Loucy (cell line): ENCODE measurements at regions not wholly inside any gene's neighbourhood (a gene's known extent, or its start where the extent isn't known, plus 50 kb on each side); places are given as distances from the start of the nearest gene placed in this dataset.

Experiments
- H2AFZ ChIP-seq: fragments of 200-600 bp; sonication (generic); 2 replicates; pipeline ENCODE4 v1.6.0; 2016; ENCODE audit warnings: antibody characterized with exemption, mild to moderate bottlenecking, low read length, moderate library complexity
- H3F3A ChIP-seq: fragments of 200-600 bp; 2 replicates; pipeline ENCODE4 v1.6.0; 2016; ENCODE audit warnings: antibody characterized with exemption, low read depth, mild to moderate bottlenecking
- H3K27me3 ChIP-seq: fragments of 200-600 bp; sonication (generic); 2 replicates; pipeline ENCODE4 v1.6.1; 2014; ENCODE audit warnings: low read length, mild to moderate bottlenecking; ENCODE audit not compliant: insufficient read depth, poor library complexity, severe bottlenecking
- H3K36me3 ChIP-seq: fragments of 200-600 bp; sonication (generic); 2 replicates; pipeline ENCODE4 v1.6.1; 2016; ENCODE audit warnings: low read length; ENCODE audit not compliant: insufficient read depth
- H3K4me1 ChIP-seq: fragments of 200-600 bp; sonication (generic); 2 replicates; pipeline ENCODE4 v1.5.1; 2014; ENCODE audit warnings: low read length, mild to moderate bottlenecking; ENCODE audit not compliant: insufficient read depth, poor library complexity, severe bottlenecking
- H3K4me2 ChIP-seq: fragments of 200-600 bp; sonication (generic); 2 replicates; pipeline ENCODE4 v1.6.0; 2014; ENCODE audit warnings: antibody characterized with exemption, low read length, low read depth, mild to moderate bottlenecking; ENCODE audit not compliant: poor library complexity, severe bottlenecking
- H3K4me3 ChIP-seq: fragments of 200-600 bp; sonication (generic); 2 replicates; pipeline ENCODE4 v1.5.1; 2014; ENCODE audit warnings: low read length, mild to moderate bottlenecking, mixed read lengths; ENCODE audit not compliant: poor library complexity, severe bottlenecking
- H3K79me2 ChIP-seq: fragments of 200-600 bp; sonication (generic); 2 replicates; pipeline ENCODE4 v1.6.1; 2014; ENCODE audit warnings: low read length; ENCODE audit not compliant: insufficient read depth
- H3K9ac ChIP-seq: fragments of 200-600 bp; sonication (generic); 2 replicates; pipeline ENCODE4 v1.6.0; 2014; ENCODE audit warnings: mild to moderate bottlenecking, low read depth, low read length, moderate library complexity; ENCODE audit not compliant: poor library complexity, severe bottlenecking
- H3K9me2 ChIP-seq: fragments of 200-600 bp; sonication (generic); replicated peaks from 2 replicates; pipeline ENCODE4 v1.6.1; 2016; ENCODE audit warnings: low read depth, low read length, mixed read lengths
- H3K9me3 ChIP-seq: fragments of 200-600 bp; sonication (generic); 2 replicates; pipeline ENCODE4 v1.6.1; 2014; ENCODE audit warnings: mild to moderate bottlenecking, antibody characterized with exemption, low read length, low read depth; ENCODE audit not compliant: insufficient read depth
- H4K20me1 ChIP-seq: fragments of 200-600 bp; sonication (generic); 2 replicates; pipeline ENCODE4 v1.6.0; 2014; ENCODE audit warnings: antibody characterized with exemption, low read length, mild to moderate bottlenecking; ENCODE audit not compliant: insufficient read depth, poor library complexity, severe bottlenecking
- EZH2phosphoT487 ChIP-seq: fragments of 200-600 bp; IDR thresholded peaks from 2 replicates; pipeline ENCODE4 v1.6.1; 2018; ENCODE audit warnings: antibody characterized with exemption, mild to moderate bottlenecking, moderate library complexity, borderline replicate concordance
- TF ChIP-seq, protein P1 (sequence below): fragments of 200-600 bp; sonication (generic); conservative IDR thresholded peaks from 2 replicates; pipeline ENCODE4 v1.5.1; 2014; ENCODE audit warnings: mild to moderate bottlenecking, antibody characterized with exemption, low read length

DNA sequence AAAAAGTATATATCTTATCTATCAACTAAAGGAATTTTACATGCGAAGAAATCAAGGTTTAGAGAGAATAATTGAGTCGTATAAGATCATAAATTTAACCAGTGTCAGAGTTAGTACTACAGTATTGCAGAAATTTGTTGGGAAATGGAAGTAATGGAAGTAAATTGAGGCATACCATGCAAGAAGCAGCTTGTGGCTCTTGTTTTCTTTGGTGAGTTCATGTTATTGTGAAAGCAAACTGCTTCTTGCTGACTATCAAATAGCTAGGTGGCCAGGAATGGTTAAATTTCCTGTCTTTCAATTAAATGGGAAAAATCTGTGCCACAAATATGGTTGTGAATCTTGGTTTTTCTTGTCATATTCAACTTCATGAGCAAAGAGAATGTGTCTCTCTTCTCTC lies 652.7 kb downstream of the LMO4 start:
- Histone ChIP-seq H3K9ac (no peak overlapping the region), H3K4me1 (peaks cover 9% of the 10 kb centered on the region), H3K79me2 (no peaks in the 10 kb centered on the region), H3K36me3 (no peaks in the 10 kb centered on the region), H2AFZ (no peak overlapping the region), H4K20me1 (no peaks in the 10 kb centered on the region), H3K9me2 (no peaks in the 10 kb centered on the region), H3K4me3 (no peak overlapping the region), H3F3A (no peaks in the 10 kb centered on the region), H3K27me3 (no peaks in the 10 kb centered on the region), H3K4me2 (no peak overlapping the region), H3K9me3 (no peaks in the 10 kb centered on the region)
- no peak for TF ChIP-seq EZH2phosphoT487
- TF ChIP-seq, protein P1, sequence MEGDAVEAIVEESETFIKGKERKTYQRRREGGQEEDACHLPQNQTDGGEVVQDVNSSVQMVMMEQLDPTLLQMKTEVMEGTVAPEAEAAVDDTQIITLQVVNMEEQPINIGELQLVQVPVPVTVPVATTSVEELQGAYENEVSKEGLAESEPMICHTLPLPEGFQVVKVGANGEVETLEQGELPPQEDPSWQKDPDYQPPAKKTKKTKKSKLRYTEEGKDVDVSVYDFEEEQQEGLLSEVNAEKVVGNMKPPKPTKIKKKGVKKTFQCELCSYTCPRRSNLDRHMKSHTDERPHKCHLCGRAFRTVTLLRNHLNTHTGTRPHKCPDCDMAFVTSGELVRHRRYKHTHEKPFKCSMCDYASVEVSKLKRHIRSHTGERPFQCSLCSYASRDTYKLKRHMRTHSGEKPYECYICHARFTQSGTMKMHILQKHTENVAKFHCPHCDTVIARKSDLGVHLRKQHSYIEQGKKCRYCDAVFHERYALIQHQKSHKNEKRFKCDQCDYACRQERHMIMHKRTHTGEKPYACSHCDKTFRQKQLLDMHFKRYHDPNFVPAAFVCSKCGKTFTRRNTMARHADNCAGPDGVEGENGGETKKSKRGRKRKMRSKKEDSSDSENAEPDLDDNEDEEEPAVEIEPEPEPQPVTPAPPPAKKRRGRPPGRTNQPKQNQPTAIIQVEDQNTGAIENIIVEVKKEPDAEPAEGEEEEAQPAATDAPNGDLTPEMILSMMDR, result no peak

DNA sequence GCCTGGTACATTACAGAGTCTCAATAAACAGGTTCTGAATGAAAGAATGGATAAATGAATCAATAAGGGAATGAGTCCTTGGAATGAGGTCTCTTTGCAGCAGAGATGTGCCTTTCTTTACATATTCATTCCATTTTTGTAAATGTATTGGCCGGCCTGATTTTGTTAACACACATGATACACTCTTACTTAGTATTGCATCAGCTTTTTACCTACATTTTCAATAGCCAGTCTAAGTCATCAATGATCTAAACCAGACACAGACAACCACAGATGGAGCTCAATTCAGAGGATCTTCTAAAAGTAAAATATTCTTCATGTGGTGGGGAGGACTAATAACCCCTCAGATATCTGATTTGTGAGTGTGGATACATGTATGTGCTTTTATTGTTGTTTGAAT lies 653.1 kb downstream of the LMO4 start:
- TF ChIP-seq, protein P1, result no peak
- no peak for TF ChIP-seq EZH2phosphoT487
- no peak overlapping the region for H3K4me3 ChIP-seq
- H3K4me2 ChIP-seq, result no peak overlapping the region
- H3K4me1 ChIP-seq, result peaks cover 9% of the 10 kb centered on the region
- H2AFZ ChIP-seq, result no peak overlapping the region
- H3F3A ChIP-seq, result no peaks in the 10 kb centered on the region
- H3K9ac ChIP-seq, result no peak overlapping the region
- no peaks in the 10 kb centered on the region for H3K9me2 ChIP-seq
- no peaks in the 10 kb centered on the region for H3K79me2 ChIP-seq
- no peaks in the 10 kb centered on the region for H3K36me3 ChIP-seq
- H4K20me1 ChIP-seq, result no peaks in the 10 kb centered on the region
- no peaks in the 10 kb centered on the region for H3K27me3 ChIP-seq
- no peaks in the 10 kb centered on the region for H3K9me3 ChIP-seq

DNA sequence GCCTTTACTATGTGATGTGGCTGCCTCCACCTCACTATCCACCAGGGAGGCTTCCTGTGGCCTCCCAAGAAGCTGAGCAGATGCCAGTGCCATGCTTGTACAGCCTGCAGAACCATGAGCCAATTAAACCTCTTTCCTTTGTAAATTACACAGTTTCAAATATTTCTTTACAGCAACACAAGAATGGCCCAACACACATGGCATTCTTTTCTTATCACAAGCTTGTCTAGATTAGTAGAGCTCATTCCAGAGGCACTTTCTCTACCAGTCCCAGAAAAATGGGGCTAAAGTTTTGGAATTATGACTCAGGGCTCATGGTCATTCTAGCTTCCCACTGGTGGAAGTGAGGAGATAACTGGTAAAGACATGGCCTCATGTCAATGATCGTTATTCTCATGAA lies 655.2 kb downstream of the LMO4 start:
- no peaks in the 10 kb centered on the region for H3K9me3 ChIP-seq

More for the DNA sequence above, 655.2 kb downstream of the LMO4 start:
- no peaks in the 10 kb centered on the region for H3K36me3 ChIP-seq
- H3K4me3 ChIP-seq, result no peak overlapping the region
- H2AFZ ChIP-seq, result no peak overlapping the region
- no peaks in the 10 kb centered on the region for H3K27me3 ChIP-seq
- no peak for TF ChIP-seq EZH2phosphoT487
- TF ChIP-seq, protein P1, result no peak
- no peak overlapping the region for H3K4me2 ChIP-seq
- H3K9ac ChIP-seq, result no peak overlapping the region
- H3K4me1 ChIP-seq, result no peaks in the 10 kb centered on the region
- no peaks in the 10 kb centered on the region for H3K9me2 ChIP-seq
- H4K20me1 ChIP-seq, result no peaks in the 10 kb centered on the region
- no peaks in the 10 kb centered on the region for H3F3A ChIP-seq
- H3K79me2 ChIP-seq, result no peaks in the 10 kb centered on the region
